HEK293 (cell line): ENCODE measurements at regions not wholly inside any gene's neighbourhood (a gene's known extent, or its start where the extent isn't known, plus 50 kb on each side); places are given as distances from the start of the nearest gene placed in this dataset.

ENCODE experiments used
- CTCF ChIA-PET: fragments of 350-600 bp; formaldehyde crosslinking; extraction: SDS; loops from one replicate; lab custom pipeline; 2021; ENCODE audit warnings: antibody characterized with exemption; lab: Yijun Ruan, JAX
- POLR2A ChIA-PET: fragments of 300-600 bp; formaldehyde crosslinking; extraction: SDS; loops from one replicate; lab custom pipeline; 2020; ENCODE audit warnings: antibody characterized with exemption, inconsistent platforms; lab: Yijun Ruan, JAX
- H3K27ac ChIP-seq: fragments of 200-500 bp; sonication (Bioruptor generic); 2 replicates; pipeline ENCODE4 v1.5.1; 2014; ENCODE audit warnings: low read depth, low read length, control low read depth, inconsistent platforms; ENCODE audit errors: extremely low read depth
- H3K36me3 ChIP-seq, 2 experiments: fragments of 200-500 bp in 1 of 2; sonication (Bioruptor generic) in 1 of 2; 1 replicate in 1 of 2; 2 replicates in 1 of 2; pipeline ENCODE4 v1.5.1; 2014 to 2017; ENCODE audit warnings: inconsistent platforms in 2 of 2, low read length in 2 of 2; ENCODE audit not compliant: control insufficient read depth in 2 of 2, insufficient read depth in 1 of 2
- H3K4me1 ChIP-seq: fragments of 200-500 bp; sonication (Bioruptor generic); 2 replicates; pipeline ENCODE4 v1.5.1; 2014; ENCODE audit warnings: mild to moderate bottlenecking, low read length, inconsistent platforms; ENCODE audit not compliant: control insufficient read depth, insufficient read depth
- H3K4me3 ChIP-seq: 2 replicates; pipeline ENCODE4 v1.5.1; 2011; ENCODE audit warnings: low read depth, mild to moderate bottlenecking, control low read depth, low read length, moderate library complexity
- H3K9me3 ChIP-seq: fragments of 200-500 bp; sonication (Bioruptor generic); 2 replicates; pipeline ENCODE4 v1.5.1; 2014; ENCODE audit warnings: low read depth, low read length, inconsistent platforms; ENCODE audit not compliant: control insufficient read depth, insufficient read depth
- YY2 ChIP-seq: fragments of 450-650 bp; formaldehyde crosslinking; IDR thresholded peaks from 2 replicates; pipeline ENCODE4 v1.5.1; 2016; ENCODE audit warnings: missing biosample characterization, missing genetic modification characterization
- ZBTB1 ChIP-seq: fragments of 450-650 bp; formaldehyde crosslinking; IDR thresholded peaks from 2 replicates; pipeline ENCODE4 v1.5.1; 2016; ENCODE audit warnings: missing biosample characterization, missing genetic modification characterization
- ZNF19 ChIP-seq: fragments of 450-650 bp; formaldehyde crosslinking; IDR thresholded peaks from 2 replicates; pipeline ENCODE4; 2016; ENCODE audit warnings: missing biosample characterization, missing genetic modification characterization, low read depth
- ZNF23 ChIP-seq: fragments of 450-650 bp; formaldehyde crosslinking; IDR thresholded peaks from 2 replicates; pipeline ENCODE4 v1.5.1; 2016; ENCODE audit warnings: missing biosample characterization, missing genetic modification characterization, borderline replicate concordance
- ZNF239 ChIP-seq: fragments of 450-650 bp; formaldehyde crosslinking; IDR thresholded peaks from 2 replicates; pipeline ENCODE4 v1.5.1; 2016; ENCODE audit warnings: missing biosample characterization, missing genetic modification characterization
- ZNF335 ChIP-seq: fragments of 450-650 bp; formaldehyde crosslinking; conservative IDR thresholded peaks from 2 replicates; pipeline ENCODE4 v1.5.1; 2016; ENCODE audit warnings: missing biosample characterization, missing genetic modification characterization
- ZNF48 ChIP-seq: fragments of 450-650 bp; formaldehyde crosslinking; IDR thresholded peaks from 2 replicates; pipeline ENCODE4 v1.5.1; 2016; ENCODE audit warnings: missing biosample characterization, missing genetic modification characterization
- ZNF558 ChIP-seq: fragments of 450-650 bp; formaldehyde crosslinking; IDR thresholded peaks from 2 replicates; pipeline ENCODE4 v1.5.1; 2016; ENCODE audit warnings: missing biosample characterization, missing genetic modification characterization
- ZNF664 ChIP-seq: fragments of 450-650 bp; formaldehyde crosslinking; IDR thresholded peaks from 2 replicates; pipeline ENCODE4 v1.5.1; 2016; ENCODE audit warnings: missing biosample characterization, missing genetic modification characterization
- TF ChIP-seq, protein P1 (sequence below): fragments of 450-650 bp; formaldehyde crosslinking; IDR thresholded peaks from 2 replicates; pipeline ENCODE4 v1.5.1; 2016; ENCODE audit warnings: missing biosample characterization, missing genetic modification characterization, borderline replicate concordance
- TF ChIP-seq, protein P2 (sequence below): fragments of 450-650 bp; formaldehyde crosslinking; IDR thresholded peaks from 2 replicates; pipeline ENCODE4 v1.5.1; 2016; ENCODE audit warnings: missing biosample characterization, missing genetic modification characterization
- TF ChIP-seq, protein P3 (sequence below): fragments of 450-650 bp; formaldehyde crosslinking; IDR thresholded peaks from 2 replicates; pipeline ENCODE4 v1.5.1; 2016; ENCODE audit warnings: missing biosample characterization, missing genetic modification characterization
- TF ChIP-seq, protein P4 (sequence below): fragments of 450-650 bp; formaldehyde crosslinking; IDR thresholded peaks from 2 replicates; pipeline ENCODE4 v1.5.1; 2016; ENCODE audit warnings: missing biosample characterization, missing genetic modification characterization
- TF ChIP-seq, protein P5 (sequence below): fragments of 450-650 bp; formaldehyde crosslinking; IDR thresholded peaks from 2 replicates; pipeline ENCODE4 v1.5.1; 2016; ENCODE audit warnings: missing biosample characterization, missing genetic modification characterization
- TF ChIP-seq, protein P6 (sequence below): fragments of 450-650 bp; formaldehyde crosslinking; IDR thresholded peaks from 2 replicates; pipeline ENCODE4 v1.5.1; 2016; ENCODE audit warnings: missing biosample characterization, missing genetic modification characterization
- TF ChIP-seq, protein P7 (sequence below): fragments of 450-650 bp; formaldehyde crosslinking; IDR thresholded peaks from 2 replicates; pipeline ENCODE4 v1.5.1; 2016; ENCODE audit warnings: missing biosample characterization, missing genetic modification characterization
- TF ChIP-seq, protein P8 (sequence below): fragments of 450-650 bp; formaldehyde crosslinking; IDR thresholded peaks from 2 replicates; pipeline ENCODE4 v1.5.0; 2017; ENCODE audit warnings: missing biosample characterization, missing genetic modification characterization, borderline replicate concordance

DNA sequence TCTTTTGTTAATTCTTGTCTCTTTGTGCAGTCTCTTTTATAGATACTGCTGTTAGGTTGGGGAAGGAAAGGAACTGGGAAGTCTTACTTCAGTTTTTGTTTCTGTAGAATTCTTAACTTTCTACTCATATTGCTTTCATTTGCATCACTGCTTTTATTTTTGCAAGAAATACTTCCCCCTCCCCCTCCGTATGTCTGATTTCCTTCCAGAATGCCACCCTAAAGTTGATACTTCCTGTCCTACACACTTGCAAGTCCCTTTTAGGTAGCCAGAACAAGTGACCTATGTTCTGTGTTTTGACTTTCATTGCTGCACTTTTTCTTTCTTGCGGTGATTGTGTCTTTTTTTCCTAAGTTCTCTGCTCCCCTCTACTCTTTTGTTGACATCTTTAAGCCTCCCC is 477.4 kb downstream of the RSL24D1 start:
- ChIA-PET CTCF (no interaction called here), POLR2A (no interaction called here)
- no peaks in the 10 kb centered on the region for H3K9me3 ChIP-seq
- H3K4me1 ChIP-seq = no peaks in the 10 kb centered on the region
- H3K27ac ChIP-seq = no peak overlapping the region
- TF ChIP-seq, protein P1, sequence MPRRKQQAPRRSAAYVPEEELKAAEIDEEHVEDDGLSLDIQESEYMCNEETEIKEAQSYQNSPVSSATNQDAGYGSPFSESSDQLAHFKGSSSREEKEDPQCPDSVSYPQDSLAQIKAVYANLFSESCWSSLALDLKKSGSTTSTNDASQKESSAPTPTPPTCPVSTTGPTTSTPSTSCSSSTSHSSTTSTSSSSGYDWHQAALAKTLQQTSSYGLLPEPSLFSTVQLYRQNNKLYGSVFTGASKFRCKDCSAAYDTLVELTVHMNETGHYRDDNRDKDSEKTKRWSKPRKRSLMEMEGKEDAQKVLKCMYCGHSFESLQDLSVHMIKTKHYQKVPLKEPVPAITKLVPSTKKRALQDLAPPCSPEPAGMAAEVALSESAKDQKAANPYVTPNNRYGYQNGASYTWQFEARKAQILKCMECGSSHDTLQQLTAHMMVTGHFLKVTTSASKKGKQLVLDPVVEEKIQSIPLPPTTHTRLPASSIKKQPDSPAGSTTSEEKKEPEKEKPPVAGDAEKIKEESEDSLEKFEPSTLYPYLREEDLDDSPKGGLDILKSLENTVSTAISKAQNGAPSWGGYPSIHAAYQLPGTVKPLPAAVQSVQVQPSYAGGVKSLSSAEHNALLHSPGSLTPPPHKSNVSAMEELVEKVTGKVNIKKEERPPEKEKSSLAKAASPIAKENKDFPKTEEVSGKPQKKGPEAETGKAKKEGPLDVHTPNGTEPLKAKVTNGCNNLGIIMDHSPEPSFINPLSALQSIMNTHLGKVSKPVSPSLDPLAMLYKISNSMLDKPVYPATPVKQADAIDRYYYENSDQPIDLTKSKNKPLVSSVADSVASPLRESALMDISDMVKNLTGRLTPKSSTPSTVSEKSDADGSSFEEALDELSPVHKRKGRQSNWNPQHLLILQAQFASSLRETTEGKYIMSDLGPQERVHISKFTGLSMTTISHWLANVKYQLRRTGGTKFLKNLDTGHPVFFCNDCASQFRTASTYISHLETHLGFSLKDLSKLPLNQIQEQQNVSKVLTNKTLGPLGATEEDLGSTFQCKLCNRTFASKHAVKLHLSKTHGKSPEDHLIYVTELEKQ (tag by site-specific recombination) = no peak
- TF ChIP-seq ZNF664 (tag by site-specific recombination) (no peak), ZBTB1 (tag by site-specific recombination) (no peak), ZNF558 (tag by site-specific recombination) (no peak), ZNF335 (tag by site-specific recombination) (no peak), ZNF23 (tag by site-specific recombination) (no peak), ZNF19 (tag by site-specific recombination) (no peak), YY2 (tag by site-specific recombination) (no peak), ZNF239 (tag by site-specific recombination) (no peak), ZNF48 (no peak)
- TF ChIP-seq, protein P2, sequence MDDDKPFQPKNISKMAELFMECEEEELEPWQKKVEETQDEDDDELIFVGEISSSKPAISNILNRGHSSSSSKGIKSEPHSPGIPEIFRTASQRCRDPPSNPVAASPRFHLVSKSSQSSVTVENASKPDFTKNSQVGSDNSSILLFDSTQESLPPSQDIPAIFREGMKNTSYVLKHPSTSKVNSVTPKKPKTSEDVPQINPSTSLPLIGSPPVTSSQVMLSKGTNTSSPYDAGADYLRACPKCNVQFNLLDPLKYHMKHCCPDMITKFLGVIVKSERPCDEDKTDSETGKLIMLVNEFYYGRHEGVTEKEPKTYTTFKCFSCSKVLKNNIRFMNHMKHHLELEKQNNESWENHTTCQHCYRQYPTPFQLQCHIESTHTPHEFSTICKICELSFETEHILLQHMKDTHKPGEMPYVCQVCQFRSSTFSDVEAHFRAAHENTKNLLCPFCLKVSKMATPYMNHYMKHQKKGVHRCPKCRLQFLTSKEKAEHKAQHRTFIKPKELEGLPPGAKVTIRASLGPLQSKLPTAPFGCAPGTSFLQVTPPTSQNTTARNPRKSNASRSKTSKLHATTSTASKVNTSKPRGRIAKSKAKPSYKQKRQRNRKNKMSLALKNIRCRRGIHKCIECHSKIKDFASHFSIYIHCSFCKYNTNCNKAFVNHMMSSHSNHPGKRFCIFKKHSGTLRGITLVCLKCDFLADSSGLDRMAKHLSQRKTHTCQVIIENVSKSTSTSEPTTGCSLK (tag by site-specific recombination) = no peak
- TF ChIP-seq, protein P3, sequence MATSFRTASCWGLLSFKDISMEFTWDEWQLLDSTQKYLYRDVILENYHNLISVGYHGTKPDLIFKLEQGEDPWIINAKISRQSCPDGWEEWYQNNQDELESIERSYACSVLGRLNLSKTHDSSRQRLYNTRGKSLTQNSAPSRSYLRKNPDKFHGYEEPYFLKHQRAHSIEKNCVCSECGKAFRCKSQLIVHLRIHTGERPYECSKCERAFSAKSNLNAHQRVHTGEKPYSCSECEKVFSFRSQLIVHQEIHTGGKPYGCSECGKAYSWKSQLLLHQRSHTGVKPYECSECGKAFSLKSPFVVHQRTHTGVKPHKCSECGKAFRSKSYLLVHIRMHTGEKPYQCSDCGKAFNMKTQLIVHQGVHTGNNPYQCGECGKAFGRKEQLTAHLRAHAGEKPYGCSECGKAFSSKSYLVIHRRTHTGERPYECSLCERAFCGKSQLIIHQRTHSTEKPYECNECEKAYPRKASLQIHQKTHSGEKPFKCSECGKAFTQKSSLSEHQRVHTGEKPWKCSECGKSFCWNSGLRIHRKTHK = no peak
- TF ChIP-seq, protein P4, sequence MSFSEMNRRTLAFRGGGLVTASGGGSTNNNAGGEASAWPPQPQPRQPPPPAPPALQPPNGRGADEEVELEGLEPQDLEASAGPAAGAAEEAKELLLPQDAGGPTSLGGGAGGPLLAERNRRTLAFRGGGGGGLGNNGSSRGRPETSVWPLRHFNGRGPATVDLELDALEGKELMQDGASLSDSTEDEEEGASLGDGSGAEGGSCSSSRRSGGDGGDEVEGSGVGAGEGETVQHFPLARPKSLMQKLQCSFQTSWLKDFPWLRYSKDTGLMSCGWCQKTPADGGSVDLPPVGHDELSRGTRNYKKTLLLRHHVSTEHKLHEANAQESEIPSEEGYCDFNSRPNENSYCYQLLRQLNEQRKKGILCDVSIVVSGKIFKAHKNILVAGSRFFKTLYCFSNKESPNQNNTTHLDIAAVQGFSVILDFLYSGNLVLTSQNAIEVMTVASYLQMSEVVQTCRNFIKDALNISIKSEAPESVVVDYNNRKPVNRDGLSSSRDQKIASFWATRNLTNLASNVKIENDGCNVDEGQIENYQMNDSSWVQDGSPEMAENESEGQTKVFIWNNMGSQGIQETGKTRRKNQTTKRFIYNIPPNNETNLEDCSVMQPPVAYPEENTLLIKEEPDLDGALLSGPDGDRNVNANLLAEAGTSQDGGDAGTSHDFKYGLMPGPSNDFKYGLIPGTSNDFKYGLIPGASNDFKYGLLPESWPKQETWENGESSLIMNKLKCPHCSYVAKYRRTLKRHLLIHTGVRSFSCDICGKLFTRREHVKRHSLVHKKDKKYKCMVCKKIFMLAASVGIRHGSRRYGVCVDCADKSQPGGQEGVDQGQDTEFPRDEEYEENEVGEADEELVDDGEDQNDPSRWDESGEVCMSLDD (tag by site-specific recombination) = no peak
- TF ChIP-seq, protein P5, sequence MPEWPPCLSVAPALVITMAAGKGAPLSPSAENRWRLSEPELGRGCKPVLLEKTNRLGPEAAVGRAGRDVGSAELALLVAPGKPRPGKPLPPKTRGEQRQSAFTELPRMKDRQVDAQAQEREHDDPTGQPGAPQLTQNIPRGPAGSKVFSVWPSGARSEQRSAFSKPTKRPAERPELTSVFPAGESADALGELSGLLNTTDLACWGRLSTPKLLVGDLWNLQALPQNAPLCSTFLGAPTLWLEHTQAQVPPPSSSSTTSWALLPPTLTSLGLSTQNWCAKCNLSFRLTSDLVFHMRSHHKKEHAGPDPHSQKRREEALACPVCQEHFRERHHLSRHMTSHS (tag by site-specific recombination) = no peak
- TF ChIP-seq, protein P6, sequence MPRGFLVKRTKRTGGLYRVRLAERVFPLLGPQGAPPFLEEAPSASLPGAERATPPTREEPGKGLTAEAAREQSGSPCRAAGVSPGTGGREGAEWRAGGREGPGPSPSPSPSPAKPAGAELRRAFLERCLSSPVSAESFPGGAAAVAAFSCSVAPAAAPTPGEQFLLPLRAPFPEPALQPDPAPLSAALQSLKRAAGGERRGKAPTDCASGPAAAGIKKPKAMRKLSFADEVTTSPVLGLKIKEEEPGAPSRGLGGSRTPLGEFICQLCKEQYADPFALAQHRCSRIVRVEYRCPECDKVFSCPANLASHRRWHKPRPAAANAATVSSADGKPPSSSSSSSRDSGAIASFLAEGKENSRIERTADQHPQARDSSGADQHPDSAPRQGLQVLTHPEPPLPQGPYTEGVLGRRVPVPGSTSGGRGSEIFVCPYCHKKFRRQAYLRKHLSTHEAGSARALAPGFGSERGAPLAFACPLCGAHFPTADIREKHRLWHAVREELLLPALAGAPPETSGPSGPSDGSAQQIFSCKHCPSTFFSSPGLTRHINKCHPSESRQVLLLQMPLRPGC (tag by site-specific recombination) = no peak
- TF ChIP-seq, protein P7, sequence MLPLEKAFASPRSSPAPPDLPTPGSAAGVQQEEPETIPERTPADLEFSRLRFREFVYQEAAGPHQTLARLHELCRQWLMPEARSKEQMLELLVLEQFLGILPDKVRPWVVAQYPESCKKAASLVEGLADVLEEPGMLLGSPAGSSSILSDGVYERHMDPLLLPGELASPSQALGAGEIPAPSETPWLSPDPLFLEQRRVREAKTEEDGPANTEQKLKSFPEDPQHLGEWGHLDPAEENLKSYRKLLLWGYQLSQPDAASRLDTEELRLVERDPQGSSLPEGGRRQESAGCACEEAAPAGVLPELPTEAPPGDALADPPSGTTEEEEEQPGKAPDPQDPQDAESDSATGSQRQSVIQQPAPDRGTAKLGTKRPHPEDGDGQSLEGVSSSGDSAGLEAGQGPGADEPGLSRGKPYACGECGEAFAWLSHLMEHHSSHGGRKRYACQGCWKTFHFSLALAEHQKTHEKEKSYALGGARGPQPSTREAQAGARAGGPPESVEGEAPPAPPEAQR = no peak
- TF ChIP-seq, protein P8, sequence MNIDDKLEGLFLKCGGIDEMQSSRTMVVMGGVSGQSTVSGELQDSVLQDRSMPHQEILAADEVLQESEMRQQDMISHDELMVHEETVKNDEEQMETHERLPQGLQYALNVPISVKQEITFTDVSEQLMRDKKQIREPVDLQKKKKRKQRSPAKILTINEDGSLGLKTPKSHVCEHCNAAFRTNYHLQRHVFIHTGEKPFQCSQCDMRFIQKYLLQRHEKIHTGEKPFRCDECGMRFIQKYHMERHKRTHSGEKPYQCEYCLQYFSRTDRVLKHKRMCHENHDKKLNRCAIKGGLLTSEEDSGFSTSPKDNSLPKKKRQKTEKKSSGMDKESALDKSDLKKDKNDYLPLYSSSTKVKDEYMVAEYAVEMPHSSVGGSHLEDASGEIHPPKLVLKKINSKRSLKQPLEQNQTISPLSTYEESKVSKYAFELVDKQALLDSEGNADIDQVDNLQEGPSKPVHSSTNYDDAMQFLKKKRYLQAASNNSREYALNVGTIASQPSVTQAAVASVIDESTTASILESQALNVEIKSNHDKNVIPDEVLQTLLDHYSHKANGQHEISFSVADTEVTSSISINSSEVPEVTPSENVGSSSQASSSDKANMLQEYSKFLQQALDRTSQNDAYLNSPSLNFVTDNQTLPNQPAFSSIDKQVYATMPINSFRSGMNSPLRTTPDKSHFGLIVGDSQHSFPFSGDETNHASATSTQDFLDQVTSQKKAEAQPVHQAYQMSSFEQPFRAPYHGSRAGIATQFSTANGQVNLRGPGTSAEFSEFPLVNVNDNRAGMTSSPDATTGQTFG (tag by site-specific recombination) = no peak
- no peaks in the 10 kb centered on the region for H3K36me3 ChIP-seq
- no peak overlapping the region for H3K4me3 ChIP-seq
